CD14-positive monocyte (primary cell): ENCODE measurements at regions not wholly inside any gene's neighbourhood (a gene's known extent, or its start where the extent isn't known, plus 50 kb on each side); places are given as distances from the start of the nearest gene placed in this dataset.
A peak's percentile ranks its signal among the peaks of the same experiment; 100 is the strongest.

Source experiments
- DNase-seq, 3 donors: peaks; one replicate each; pipeline ENCODE4 v3.0.0-alpha.2; 2011 to 2022
- H2AFZ ChIP-seq: 2 replicates; pipeline ENCODE4 v1.6.0; 2012; ENCODE audit warnings: mild to moderate bottlenecking, low read depth, low read length, inconsistent platforms; ENCODE audit not compliant: insufficient read depth, poor library complexity, severe bottlenecking
- H3K27ac ChIP-seq, 2 donors: 1 replicate in 1 of 2; 2 replicates in 1 of 2; pipeline ENCODE4 v1.5.1; 2012 to 2013; ENCODE audit warnings: low read length in 2 of 2, control low read depth in 1 of 2, inconsistent platforms in 1 of 2, low read depth in 1 of 2, mild to moderate bottlenecking in 1 of 2
- H3K27me3 ChIP-seq, 2 donors: one replicate each; pipeline versions ENCODE4 v1.6.0 to v1.6.1; 2011 to 2013; ENCODE audit warnings: low read length in 2 of 2; ENCODE audit not compliant: control insufficient read depth in 2 of 2, insufficient read depth in 2 of 2
- H3K36me3 ChIP-seq, 2 donors: replicated peaks in 1 of 2; 1 replicate in 1 of 2; 2 replicates in 1 of 2; pipeline versions ENCODE4 v1.5.1 to v1.6.1; 2012 to 2013; ENCODE audit warnings: low read length in 2 of 2, control low read depth in 1 of 2, inconsistent platforms in 1 of 2, mild to moderate bottlenecking in 1 of 2; ENCODE audit not compliant: insufficient read depth in 2 of 2, control insufficient read depth in 1 of 2
- H3K4me1 ChIP-seq, 2 donors: 1 replicate in 1 of 2; 2 replicates in 1 of 2; pipeline versions ENCODE4 v1.5.1 to v1.6.1; 2012 to 2013; ENCODE audit warnings: low read length in 2 of 2, control low read depth in 1 of 2, inconsistent platforms in 1 of 2, mild to moderate bottlenecking in 1 of 2, moderate library complexity in 1 of 2; ENCODE audit not compliant: insufficient read depth in 2 of 2, control insufficient read depth in 1 of 2
- H3K4me2 ChIP-seq: replicated peaks from 2 replicates; pipeline ENCODE3; 2012; ENCODE audit warnings: low read length, moderate library complexity, mild to moderate bottlenecking; ENCODE audit not compliant: poor library complexity, severe bottlenecking; ENCODE audit errors: extremely low read depth
- H3K4me3 ChIP-seq, 3 experiments: fragments of 200-600 bp in 1 of 3; sonication (generic) in 1 of 3; replicated peaks in 1 of 3; 1 replicate in 2 of 3; 2 replicates in 1 of 3; pipeline ENCODE4 v1.5.1; 2011 to 2013; ENCODE audit warnings: low read length in 3 of 3, mild to moderate bottlenecking in 3 of 3, control low read depth in 2 of 3, low read depth in 2 of 3, inconsistent platforms in 1 of 3, moderate library complexity in 1 of 3
- H3K79me2 ChIP-seq: 2 replicates; pipeline ENCODE4 v1.6.0; 2012; ENCODE audit warnings: mild to moderate bottlenecking, control low read depth, inconsistent platforms, low read length, moderate library complexity; ENCODE audit not compliant: insufficient read depth
- H3K9ac ChIP-seq: 2 replicates; pipeline ENCODE4 v1.6.0; 2017; ENCODE audit warnings: low read length, mild to moderate bottlenecking; ENCODE audit not compliant: insufficient read depth, poor library complexity, severe bottlenecking
- H3K9me3 ChIP-seq, 2 donors: replicated peaks in 1 of 2; 1 replicate in 1 of 2; 2 replicates in 1 of 2; pipeline versions ENCODE4 v1.5.1 to v1.6.1; 2012 to 2013; ENCODE audit warnings: low read length in 2 of 2, control low read depth in 1 of 2; ENCODE audit not compliant: control insufficient read depth in 1 of 2, insufficient read depth in 1 of 2
- H4K20me1 ChIP-seq: 2 replicates; pipeline ENCODE4 v1.6.0; 2012; ENCODE audit warnings: mild to moderate bottlenecking, low read length, control low read depth, moderate library complexity; ENCODE audit not compliant: insufficient read depth
- H3K27ac Mint-ChIP-seq, 7 donors: one replicate each; pipeline ENCODE4 v1.8.0; 2020; ENCODE audit warnings: mild to moderate bottlenecking in 7 of 7, mixed read lengths in 7 of 7, moderate library complexity in 6 of 7, inconsistent platforms in 2 of 7
- H3K27me3 Mint-ChIP-seq, 3 donors: one replicate each; pipeline ENCODE4 v1.8.0; 2021 to 2022; ENCODE audit warnings: low read depth in 3 of 3, mild to moderate bottlenecking in 3 of 3, mixed read lengths in 3 of 3, moderate library complexity in 3 of 3, inconsistent platforms in 1 of 3
- H3K36me3 Mint-ChIP-seq, 2 donors: one replicate each; pipeline ENCODE4 v1.8.0; 2020; ENCODE audit warnings: mixed read lengths in 2 of 2, inconsistent platforms in 1 of 2, mild to moderate bottlenecking in 1 of 2
- H3K4me1 Mint-ChIP-seq: one replicate; pipeline ENCODE4 v1.8.0; 2020; ENCODE audit warnings: mild to moderate bottlenecking, mixed read lengths
- H3K4me3 Mint-ChIP-seq, 2 donors: one replicate each; pipeline ENCODE4 v1.8.0; 2020; ENCODE audit warnings: mild to moderate bottlenecking in 2 of 2, mixed read lengths in 2 of 2, moderate library complexity in 1 of 2
- H3K9me3 Mint-ChIP-seq, 7 donors: one replicate each; pipeline ENCODE4 v1.8.0; 2020 to 2022; ENCODE audit warnings: mixed read lengths in 7 of 7, mild to moderate bottlenecking in 6 of 7, moderate library complexity in 6 of 7, inconsistent platforms in 2 of 7
- WGBS: methylation state at CpG from one replicate; pipeline ENCODE4 v1.1.5; 2013; ENCODE audit warnings: missing lambda C conversion rate; ENCODE audit not compliant: insufficient coverage; 5-methylcytosine and 5-hydroxymethylcytosine counted together
- intact Hi-C, 2 donors: fragments of 100-400 bp; cut with micrococcal nuclease; formaldehyde crosslinking; loops; one replicate each; pipeline versions ENCODE4 v1.15.0 to v1.15.1; 2023
- TF ChIP-seq, protein P1 (sequence below): fragments of 200-600 bp; IDR thresholded peaks from one replicate; pipeline ENCODE4 v1.8.0; 2022; ENCODE audit warnings: antibody characterized with exemption, mild to moderate bottlenecking

DNA sequence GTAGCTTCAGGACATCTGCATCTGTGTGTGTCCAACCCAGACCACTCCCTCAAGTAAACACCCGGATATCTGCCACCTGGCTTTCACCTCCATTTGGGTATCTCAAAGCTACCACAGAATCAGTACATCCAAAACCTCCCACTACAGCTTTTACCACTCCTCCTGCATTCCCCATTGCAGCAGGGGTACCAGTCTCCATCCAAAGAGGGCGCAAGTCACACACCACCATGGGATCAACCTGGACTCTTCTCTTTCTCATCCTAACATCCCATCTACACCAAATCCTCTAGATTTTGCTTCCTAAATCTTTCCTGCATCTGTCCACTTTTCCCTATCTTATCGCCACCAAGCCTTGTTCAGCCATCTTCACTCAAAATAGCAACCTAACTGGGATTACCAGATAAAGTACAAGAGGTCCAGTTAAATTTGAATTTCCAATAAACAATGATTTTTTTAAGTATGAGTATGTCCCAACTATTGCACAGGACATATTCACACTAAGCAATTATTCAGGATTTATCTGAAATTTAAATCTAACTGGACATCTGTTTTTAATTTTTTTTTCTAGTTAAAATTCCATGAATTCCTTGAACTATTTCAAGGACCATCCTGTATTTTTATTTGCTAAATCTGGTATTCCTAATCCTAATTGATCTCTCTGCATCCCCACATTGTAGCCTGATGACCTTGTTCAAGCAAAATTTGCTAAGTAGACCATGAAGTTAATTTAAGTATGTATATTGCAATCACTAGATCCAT, 164.3 kb upstream of the MLN start:
- no peaks in the 10 kb centered on the region for H3K36me3 ChIP-seq

DNA sequence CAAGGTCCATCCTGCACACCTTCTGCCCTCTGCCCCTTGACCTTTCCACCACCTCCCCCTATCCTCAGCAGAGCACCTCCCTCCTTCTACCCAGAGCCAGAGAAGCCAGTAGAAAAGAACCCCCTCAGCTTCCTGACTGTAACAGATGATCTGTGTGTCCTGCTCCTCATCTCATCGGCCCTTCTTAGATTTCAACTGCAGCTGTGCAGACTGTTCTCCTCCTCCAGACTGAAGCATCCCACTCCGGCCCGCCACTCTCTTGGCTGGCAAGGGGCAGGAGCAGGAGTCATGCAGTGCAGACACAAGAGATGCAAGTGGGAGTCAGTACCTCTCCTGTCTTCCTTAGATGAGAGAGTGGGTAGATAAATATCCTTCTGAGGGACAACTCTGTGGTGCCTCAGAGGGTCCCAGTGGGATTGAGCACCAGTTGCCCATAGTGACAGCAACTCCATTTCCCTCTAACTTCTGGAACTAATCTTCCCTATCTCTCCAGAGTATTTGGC, 163.5 kb upstream of the MLN start:
- WGBS, result no CpG with 5 or more reads among the region's 3 CpGs
- Histone ChIP-seq H2AFZ (no peak overlapping the region), H3K4me3 (no peak overlapping the region), H3K9ac (no peak overlapping the region), H3K4me2 (no peak overlapping the region), H3K27ac (no peak overlapping the region), H4K20me1 (no peaks in the 10 kb centered on the region), H3K79me2 (no peaks in the 10 kb centered on the region), H3K4me1 (no peaks in the 10 kb centered on the region), H3K36me3 (no peaks in the 10 kb centered on the region), H3K9me3 (peaks cover 0 to 5% of the 10 kb centered on the region in 2 donors), H3K27me3 (peaks cover 0 to 7% of the 10 kb centered on the region in 2 donors)
- TF ChIP-seq, protein P1, sequence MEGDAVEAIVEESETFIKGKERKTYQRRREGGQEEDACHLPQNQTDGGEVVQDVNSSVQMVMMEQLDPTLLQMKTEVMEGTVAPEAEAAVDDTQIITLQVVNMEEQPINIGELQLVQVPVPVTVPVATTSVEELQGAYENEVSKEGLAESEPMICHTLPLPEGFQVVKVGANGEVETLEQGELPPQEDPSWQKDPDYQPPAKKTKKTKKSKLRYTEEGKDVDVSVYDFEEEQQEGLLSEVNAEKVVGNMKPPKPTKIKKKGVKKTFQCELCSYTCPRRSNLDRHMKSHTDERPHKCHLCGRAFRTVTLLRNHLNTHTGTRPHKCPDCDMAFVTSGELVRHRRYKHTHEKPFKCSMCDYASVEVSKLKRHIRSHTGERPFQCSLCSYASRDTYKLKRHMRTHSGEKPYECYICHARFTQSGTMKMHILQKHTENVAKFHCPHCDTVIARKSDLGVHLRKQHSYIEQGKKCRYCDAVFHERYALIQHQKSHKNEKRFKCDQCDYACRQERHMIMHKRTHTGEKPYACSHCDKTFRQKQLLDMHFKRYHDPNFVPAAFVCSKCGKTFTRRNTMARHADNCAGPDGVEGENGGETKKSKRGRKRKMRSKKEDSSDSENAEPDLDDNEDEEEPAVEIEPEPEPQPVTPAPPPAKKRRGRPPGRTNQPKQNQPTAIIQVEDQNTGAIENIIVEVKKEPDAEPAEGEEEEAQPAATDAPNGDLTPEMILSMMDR, result no peak
- Mint-ChIP-seq H3K27me3 (peaks cover 24 to 41% (median 35%) of the 10 kb centered on the region in 3 donors), H3K36me3 (no peaks in the 10 kb centered on the region), H3K4me1 (no peaks in the 10 kb centered on the region), H3K4me3 (no peak overlapping the region), H3K9me3 (peaks cover 0 to 18% (median 11%) of the 10 kb centered on the region in 7 donors), H3K27ac (peak overlapping the region in 2 of 7 donors; percentile 12 to 26)
- DNase-seq, result no peak
- intact Hi-C loops, result no loop called here

More for the DNA sequence above, 164.3 kb upstream of the MLN start:
- H3K27me3 ChIP-seq, result peaks cover 0 to 8% of the 10 kb centered on the region in 2 donors
- H3K4me3 Mint-ChIP-seq, result peak overlapping the region in 1 of 2 donors; percentile 0
- H3K4me3 ChIP-seq, result no peak overlapping the region
- no peak overlapping the region for H3K27ac Mint-ChIP-seq
- H3K36me3 Mint-ChIP-seq, result no peaks in the 10 kb centered on the region
- TF ChIP-seq, protein P1, result no peak
- H3K4me1 ChIP-seq, result no peaks in the 10 kb centered on the region
- H2AFZ ChIP-seq, result no peak overlapping the region
- H3K9me3 ChIP-seq, result peaks cover 5 to 6% of the 10 kb centered on the region in 2 donors
- H3K27me3 Mint-ChIP-seq, result peaks cover 27 to 48% (median 40%) of the 10 kb centered on the region in 3 donors
- no peak overlapping the region for H3K4me2 ChIP-seq
- DNase-seq, result no peak
- 30% methylated on average over 2 of the region's 3 CpGs for WGBS
- no peaks in the 10 kb centered on the region for H4K20me1 ChIP-seq
- intact Hi-C loops, result no loop called here
- H3K9me3 Mint-ChIP-seq, result peaks cover 0 to 24% (median 18%) of the 10 kb centered on the region in 7 donors
- no peak overlapping the region for H3K27ac ChIP-seq
- H3K9ac ChIP-seq, result no peak overlapping the region
- no peaks in the 10 kb centered on the region for H3K4me1 Mint-ChIP-seq
- H3K79me2 ChIP-seq, result no peaks in the 10 kb centered on the region
